Breast epithelium (tissue), 4 donors: ENCODE measurements at regions not wholly inside any gene's neighbourhood (a gene's known extent, or its start where the extent isn't known, plus 50 kb on each side); places are given as distances from the start of the nearest gene placed in this dataset.

ENCODE experiments used
- DNase-seq, 2 donors: peaks; one replicate each; pipeline ENCODE4 v3.0.0-alpha.2; 2019; ENCODE audit warnings: low spot score in 2 of 2
- H3K27ac ChIP-seq, 2 donors: fragments of 200-600 bp; sonication (generic) in 1 of 2; one replicate each; pipeline ENCODE4 v1.5.1; 2016 to 2019; ENCODE audit warnings: mild to moderate bottlenecking in 1 of 2
- H3K27me3 ChIP-seq, 2 donors: fragments of 200-600 bp; sonication (generic) in 1 of 2; one replicate each; pipeline versions ENCODE4 v1.5.1 to v1.6.0; 2017 to 2019; ENCODE audit warnings: control low read depth in 1 of 2, mild to moderate bottlenecking in 1 of 2
- H3K36me3 ChIP-seq: fragments of 200-600 bp; one replicate; pipeline ENCODE4 v1.5.1; 2019
- H3K4me1 ChIP-seq, 2 donors: fragments of 200-600 bp; sonication (generic); one replicate each; pipeline ENCODE4 v1.5.1; 2016 to 2019; ENCODE audit warnings: control low read depth in 1 of 2
- H3K4me3 ChIP-seq, 3 donors: fragments of 200-600 bp; sonication (generic); 1 replicate in 2 of 3; 2 replicates in 1 of 3; pipeline ENCODE4 v1.5.1; 2016 to 2019; ENCODE audit warnings: mild to moderate bottlenecking in 3 of 3, moderate library complexity in 2 of 3
- H3K9me3 ChIP-seq, 2 donors: fragments of 200-600 bp; sonication (generic) in 1 of 2; one replicate each; pipeline ENCODE4 v1.5.1; 2016 to 2019; ENCODE audit warnings: control low read depth in 1 of 2
- CTCF ChIP-seq, 3 donors: fragments of 450-650 bp; IDR thresholded peaks; one replicate each; pipeline ENCODE4 v1.5.1; 2016 to 2017; ENCODE audit warnings: antibody characterized with exemption in 3 of 3, mild to moderate bottlenecking in 3 of 3, moderate library complexity in 3 of 3
- POLR2A ChIP-seq: fragments of 450-650 bp; IDR thresholded peaks from one replicate; pipeline ENCODE4 v1.6.1; 2016; ENCODE audit warnings: antibody characterized with exemption, mild to moderate bottlenecking, moderate library complexity
- POLR2AphosphoS5 ChIP-seq, 3 donors: sonication (generic); formaldehyde crosslinking; IDR thresholded peaks; one replicate each; pipeline ENCODE4 v1.6.1; 2017; ENCODE audit warnings: antibody characterized with exemption in 3 of 3
- intact Hi-C: fragments of 100-400 bp; cut with DNase I; formaldehyde crosslinking; loops from one replicate; pipeline ENCODE4 v1.15.1; 2023; ENCODE audit warnings: low total_unique reads

GRCh38 chr5:106853266-106853665, 817.5 kb downstream of the EFNA5 start:
- intact Hi-C loops = no loop called here
- no peaks in the 10 kb centered on the region for H3K27me3 ChIP-seq
- DNase-seq = no peak
- no peaks in the 10 kb centered on the region for H3K4me1 ChIP-seq
- no peak overlapping the region for H3K4me3 ChIP-seq
- TF ChIP-seq POLR2A (no peak), POLR2AphosphoS5 (IDR thresholded peaks at IDR 0.05) (no peak), CTCF (IDR thresholded peaks at IDR 0.05) (no peak)
- no peak overlapping the region for H3K27ac ChIP-seq
- H3K9me3 ChIP-seq = no peaks in the 10 kb centered on the region
- H3K36me3 ChIP-seq = no peaks in the 10 kb centered on the region

GRCh38 chr5:106849266-106849665, 821.5 kb downstream of the EFNA5 start:
- Histone ChIP-seq H3K27ac (no peak overlapping the region), H3K4me1 (no peaks in the 10 kb centered on the region), H3K9me3 (no peaks in the 10 kb centered on the region), H3K27me3 (no peaks in the 10 kb centered on the region), H3K4me3 (no peak overlapping the region), H3K36me3 (no peaks in the 10 kb centered on the region)
- no peak for DNase-seq
- no peak for TF ChIP-seq POLR2AphosphoS5 (IDR thresholded peaks at IDR 0.05)
- no peak for TF ChIP-seq CTCF (IDR thresholded peaks at IDR 0.05)
- TF ChIP-seq POLR2A = no peak
- intact Hi-C loops = loop anchor here (5.0 kb wide), 1 partner anchor 52 kb away; no protein-coding TSS in a partner anchor

DNA sequence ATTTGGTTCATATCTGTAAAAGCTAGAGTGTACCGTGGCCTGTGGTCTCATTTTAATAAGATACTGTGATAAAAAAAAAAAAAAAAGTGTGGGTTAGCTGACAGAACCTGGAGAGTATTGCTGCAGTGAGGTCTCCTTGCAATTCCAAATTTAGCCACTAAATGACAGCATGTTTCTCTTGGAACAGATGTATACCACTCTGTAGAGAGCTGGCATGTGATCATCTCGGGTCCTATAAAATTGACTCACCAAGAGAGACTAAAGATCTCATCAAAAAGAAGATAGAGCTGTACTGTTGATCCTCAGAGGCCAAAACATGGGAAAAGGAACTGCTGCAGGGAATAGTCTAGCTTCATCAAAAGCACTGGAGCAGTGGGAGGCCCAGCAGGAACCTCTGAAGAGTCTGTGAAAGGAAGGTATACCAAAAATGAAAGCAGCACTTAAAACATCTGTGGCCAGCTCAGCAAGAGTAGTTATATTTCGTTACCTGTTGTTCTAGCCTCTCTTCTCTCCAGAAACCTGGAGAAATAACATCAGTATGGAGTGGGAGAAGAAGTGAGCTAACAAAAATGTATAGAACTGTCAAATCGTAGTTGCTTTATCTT, 826.8 kb downstream of the EFNA5 start:
- Histone ChIP-seq H3K9me3 (peaks cover 0 to 4% of the 10 kb centered on the region in 2 donors), H3K4me3 (no peak overlapping the region), H3K27me3 (no peaks in the 10 kb centered on the region), H3K27ac (no peak overlapping the region), H3K4me1 (no peaks in the 10 kb centered on the region), H3K36me3 (no peaks in the 10 kb centered on the region)
- DNase-seq = no peak
- TF ChIP-seq POLR2A (no peak), POLR2AphosphoS5 (IDR thresholded peaks at IDR 0.05) (no peak), CTCF (IDR thresholded peaks at IDR 0.05) (no peak)
- intact Hi-C loops = no loop called here

DNA sequence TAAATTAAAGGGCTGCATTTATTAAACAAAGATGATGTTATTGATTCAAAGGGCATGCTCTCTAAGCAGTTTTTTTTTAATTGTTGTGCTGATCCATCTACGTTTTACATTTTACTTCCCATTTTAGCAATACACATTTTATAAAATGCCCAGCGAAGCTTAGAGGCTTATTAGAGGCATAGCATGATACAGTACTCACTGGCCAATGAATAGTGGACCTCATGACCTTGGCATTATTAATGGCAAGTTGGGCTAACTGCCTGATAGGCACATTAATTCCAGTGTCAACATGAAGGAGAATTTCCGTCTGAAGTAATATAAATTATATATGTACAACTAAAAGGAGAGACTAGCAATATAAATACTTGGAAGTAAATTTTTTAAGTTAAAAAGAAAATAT, 837.2 kb downstream of the EFNA5 start:
- peaks cover 0 to 5% of the 10 kb centered on the region in 2 donors for H3K9me3 ChIP-seq
- no peaks in the 10 kb centered on the region for H3K36me3 ChIP-seq
- intact Hi-C loops = no loop called here
- no peak overlapping the region for H3K27ac ChIP-seq
- TF ChIP-seq CTCF (IDR thresholded peaks at IDR 0.05) = no peak
- TF ChIP-seq POLR2A = no peak
- no peak for TF ChIP-seq POLR2AphosphoS5 (IDR thresholded peaks at IDR 0.05)
- H3K4me1 ChIP-seq = no peaks in the 10 kb centered on the region
- no peaks in the 10 kb centered on the region for H3K27me3 ChIP-seq
- DNase-seq = no peak
- no peak overlapping the region for H3K4me3 ChIP-seq

DNA sequence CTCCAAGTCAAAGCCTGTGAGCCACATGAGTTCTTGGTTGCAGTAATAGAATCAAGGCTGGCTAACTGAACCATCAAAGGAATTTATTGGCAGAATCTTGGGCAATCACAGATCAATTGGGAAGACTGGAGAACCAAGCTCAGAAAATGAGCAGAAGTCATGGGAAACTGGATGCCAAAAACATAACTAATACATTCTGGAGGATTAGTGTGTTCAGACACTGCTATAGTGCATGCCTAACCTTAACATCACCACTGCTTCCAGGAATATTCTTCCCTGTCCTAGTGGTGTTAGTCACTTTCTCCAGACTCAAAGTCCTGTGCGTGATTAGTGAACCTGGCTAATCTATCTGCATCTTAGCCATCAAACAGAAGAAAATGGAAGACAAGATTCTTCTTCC, 843.7 kb downstream of the EFNA5 start:
- intact Hi-C loops = no loop called here

More for the DNA sequence above, 843.7 kb downstream of the EFNA5 start:
- TF ChIP-seq POLR2AphosphoS5 (IDR thresholded peaks at IDR 0.05) (no peak), CTCF (IDR thresholded peaks at IDR 0.05) (no peak), POLR2A (no peak)
- no peaks in the 10 kb centered on the region for H3K9me3 ChIP-seq
- H3K4me3 ChIP-seq = no peak overlapping the region
- no peak overlapping the region for H3K27ac ChIP-seq
- H3K36me3 ChIP-seq = no peaks in the 10 kb centered on the region
- no peaks in the 10 kb centered on the region for H3K4me1 ChIP-seq
- DNase-seq = no peak
- H3K27me3 ChIP-seq = no peaks in the 10 kb centered on the region
